Putamen (tissue), 1 donor: ENCODE measurements at regions not wholly inside any gene's neighbourhood (a gene's known extent, or its start where the extent isn't known, plus 50 kb on each side); places are given as distances from the start of the nearest gene placed in this dataset.
"Not testable (repeated sequence)": the region's sequence is repeated elsewhere in the genome, so short reads cannot be mapped to it uniquely, and the experiment has no call there.

ENCODE experiments used
- DNase-seq: peaks from one replicate; pipeline ENCODE4 v3.0.0-alpha.2; 2016; ENCODE audit warnings: low spot score

DNA sequence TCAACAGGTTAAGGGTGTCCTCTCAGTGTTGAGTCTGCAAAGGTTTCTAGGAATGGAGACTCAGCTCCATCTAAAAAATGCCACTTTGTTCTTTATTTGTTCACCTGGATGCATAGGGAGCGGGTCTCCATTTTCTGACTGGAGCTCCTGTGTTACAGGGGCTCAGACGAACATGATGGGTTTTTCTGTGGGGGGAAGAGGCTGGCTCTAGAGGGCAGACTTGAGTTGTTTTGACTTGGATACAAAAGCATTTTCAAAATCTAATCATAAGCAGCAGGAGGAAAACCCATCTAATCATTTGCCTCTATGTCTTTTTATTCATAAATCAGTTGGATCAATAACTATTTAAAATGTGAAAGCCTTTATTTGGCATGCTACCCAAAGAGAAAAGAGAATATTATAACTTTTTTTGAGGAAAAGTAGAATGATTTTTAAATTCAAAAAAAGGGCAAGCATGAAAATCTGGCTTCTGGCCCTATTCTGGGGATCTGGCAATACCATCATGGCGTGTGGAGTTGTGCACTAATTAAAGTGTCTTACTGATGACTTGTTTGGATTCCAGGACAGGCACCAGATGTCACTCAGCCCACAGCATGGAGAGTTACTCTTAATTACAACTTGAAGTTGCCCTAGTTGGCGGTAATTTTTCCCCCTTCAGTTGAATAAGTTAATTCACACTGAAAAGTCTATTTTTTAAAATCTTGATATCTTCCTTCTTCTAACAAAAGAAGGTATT is 594.9 kb downstream of the REEP3 start:
- DNase-seq = peak; percentile 39

DNA sequence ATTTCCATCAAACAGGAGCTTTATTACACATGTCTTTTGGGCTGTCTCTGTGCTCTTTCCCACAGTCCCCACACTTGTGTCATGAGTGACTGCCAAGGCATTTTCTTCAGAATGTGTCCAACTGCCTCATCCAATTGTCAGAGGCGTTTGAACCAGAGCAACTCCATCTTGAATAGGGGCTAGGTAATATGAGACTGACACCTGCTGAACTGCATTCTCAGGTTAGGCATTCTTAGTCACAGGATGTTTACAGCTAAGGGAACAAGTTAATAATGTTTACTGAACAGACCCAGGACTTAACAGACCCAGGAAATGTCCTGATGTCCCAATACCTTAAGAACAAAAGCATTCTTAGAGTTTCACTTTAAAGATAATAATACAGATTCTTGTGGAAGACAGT is 595.5 kb downstream of the REEP3 start:
- DNase-seq = no peak

DNA sequence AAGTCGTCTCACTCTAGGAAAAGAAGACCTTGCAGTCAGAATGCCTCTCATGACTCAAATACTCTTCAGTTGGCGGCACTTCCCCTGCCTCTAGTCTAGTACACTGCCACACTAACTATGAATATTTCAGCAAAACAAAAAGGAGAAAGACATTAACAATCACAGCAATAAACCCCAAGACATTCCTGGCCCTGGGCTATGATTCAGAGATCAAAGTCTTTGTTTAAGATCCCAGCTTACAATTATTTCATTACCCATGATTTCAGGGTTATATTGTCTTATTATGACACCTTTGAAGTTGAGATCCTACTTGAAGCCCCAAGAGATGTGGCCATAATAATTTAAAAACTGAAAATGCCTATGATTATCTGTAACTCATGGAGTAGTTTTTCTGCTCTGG is 597.5 kb downstream of the REEP3 start:
- DNase-seq = no peak

DNA sequence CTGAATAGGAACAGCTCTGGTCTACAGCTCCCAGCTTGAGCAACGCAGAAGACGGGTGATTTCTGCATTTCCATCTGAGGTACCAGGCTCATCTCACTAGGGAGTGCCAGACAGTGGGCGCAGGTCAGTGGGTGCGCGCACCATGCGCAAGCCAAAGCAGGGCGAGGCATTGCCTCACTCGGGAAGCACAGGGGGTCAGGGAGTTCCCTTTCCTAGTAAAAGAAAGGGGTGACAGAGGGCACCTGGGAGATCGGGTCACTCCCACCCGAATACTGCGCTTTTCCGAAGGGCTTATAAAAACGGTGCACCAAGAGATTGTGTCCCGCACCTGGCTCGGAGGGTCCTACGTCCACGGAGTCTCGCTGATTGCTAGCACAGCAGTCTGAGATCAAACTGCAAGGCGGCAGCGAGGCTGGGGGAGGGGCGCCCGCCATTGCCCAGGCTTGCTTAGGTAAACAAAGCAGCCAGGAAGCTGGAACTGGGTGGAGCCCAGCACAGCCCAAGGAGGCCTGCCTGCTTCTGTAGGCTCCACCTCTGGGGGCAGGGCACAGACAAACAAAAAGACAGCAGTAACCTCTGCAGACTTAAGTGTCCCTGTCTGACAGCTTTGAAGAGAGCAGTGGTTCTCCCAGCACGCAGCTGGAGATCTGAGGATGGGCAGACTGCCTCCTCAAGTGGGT is 599.2 kb downstream of the REEP3 start:
- DNase-seq = not testable (repeated sequence)

DNA sequence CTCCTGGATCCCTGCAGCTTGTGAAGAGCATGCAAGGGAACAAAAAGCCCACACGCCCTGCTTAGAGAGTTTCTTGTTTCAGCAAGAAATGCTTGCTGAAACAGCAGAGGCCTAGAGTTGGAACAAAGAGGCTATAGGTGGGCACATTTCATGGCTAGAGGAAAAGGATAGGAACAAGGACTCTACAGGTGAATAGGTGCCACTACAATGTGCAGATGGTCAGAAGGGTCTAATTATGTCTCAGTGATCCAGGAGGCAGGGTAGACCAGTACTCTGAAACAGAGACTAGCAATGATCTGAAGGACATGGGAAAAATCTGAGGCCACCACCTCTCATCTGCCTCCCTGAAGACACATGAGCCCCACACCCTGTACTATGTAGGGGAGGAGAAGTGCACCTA is 609.0 kb downstream of the REEP3 start:
- DNase-seq = no peak

DNA sequence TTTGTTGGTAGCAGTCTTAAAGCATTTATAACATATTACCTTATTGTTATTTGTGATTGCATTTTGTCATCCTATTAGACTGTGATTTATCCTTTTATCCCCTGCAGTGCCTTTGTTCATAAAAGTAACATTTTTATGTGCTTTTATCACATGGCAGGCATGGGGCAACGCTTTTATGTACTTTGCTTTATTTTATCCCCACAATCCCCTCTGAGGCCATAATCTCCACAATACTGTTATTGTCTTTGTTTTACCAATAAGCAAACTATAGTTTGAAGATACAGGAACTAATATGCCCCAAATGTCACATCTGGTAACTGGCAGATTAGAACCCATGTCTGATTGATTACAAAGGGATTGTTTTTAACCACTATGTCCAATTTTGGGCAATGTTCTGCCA is 613.5 kb downstream of the REEP3 start:
- no peak for DNase-seq

DNA sequence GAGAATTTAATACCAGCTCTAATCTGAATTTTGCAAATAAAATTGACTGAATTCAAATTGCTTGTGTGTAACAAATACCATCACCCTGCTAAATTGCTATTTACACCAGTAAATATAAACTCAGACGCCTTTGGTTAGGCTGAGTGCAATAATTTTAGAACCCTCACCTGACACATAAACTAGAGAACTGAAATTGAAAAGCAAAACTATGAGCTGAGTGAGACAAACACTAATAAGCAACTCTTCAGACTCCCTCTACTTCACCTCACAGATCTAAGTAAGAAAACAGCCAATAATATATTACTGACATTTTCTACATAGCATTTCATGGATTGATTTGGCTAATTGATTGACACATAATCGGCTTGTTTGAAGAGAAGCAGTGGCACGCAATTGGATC is 621.2 kb downstream of the REEP3 start:
- DNase-seq = no peak

DNA sequence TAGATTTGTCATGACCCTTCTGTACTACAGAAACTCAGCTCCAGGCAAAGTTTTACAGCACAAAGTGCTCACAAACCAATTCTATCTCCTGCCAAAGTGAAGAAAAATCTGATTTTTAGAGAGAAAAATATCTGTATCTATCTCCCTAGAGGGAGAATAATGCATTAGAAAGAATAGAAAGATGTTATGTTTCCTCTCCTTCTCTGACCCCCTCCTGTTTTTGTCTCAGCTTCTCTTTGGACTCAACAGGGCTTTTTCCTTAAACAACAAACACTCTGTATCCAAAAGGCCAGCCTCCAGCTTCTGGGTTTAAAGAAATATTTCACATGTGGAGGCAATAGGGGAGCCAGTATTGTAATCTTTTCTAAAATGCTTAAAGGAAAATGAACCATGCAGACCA is 627.4 kb downstream of the REEP3 start:
- peak; percentile 9 for DNase-seq

DNA sequence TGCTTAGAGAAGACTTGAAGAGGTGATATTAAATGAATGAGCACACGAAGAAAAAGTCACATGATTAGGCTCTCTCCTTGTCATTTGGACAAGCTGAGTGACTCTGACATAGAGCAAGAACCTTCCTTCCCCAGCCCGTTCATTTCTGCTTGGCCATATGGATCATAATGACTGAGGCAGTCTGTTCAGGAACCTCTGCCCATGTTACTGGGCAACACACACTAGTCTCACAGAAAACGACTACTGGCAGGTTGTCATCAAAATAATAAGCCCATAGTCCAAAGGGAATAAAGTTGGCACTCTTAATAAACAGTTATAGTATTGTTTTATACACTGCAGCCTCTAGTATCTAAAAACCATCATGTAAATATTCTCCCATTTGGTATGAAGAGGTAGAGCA is 635.0 kb downstream of the REEP3 start:
- DNase-seq = no peak

DNA sequence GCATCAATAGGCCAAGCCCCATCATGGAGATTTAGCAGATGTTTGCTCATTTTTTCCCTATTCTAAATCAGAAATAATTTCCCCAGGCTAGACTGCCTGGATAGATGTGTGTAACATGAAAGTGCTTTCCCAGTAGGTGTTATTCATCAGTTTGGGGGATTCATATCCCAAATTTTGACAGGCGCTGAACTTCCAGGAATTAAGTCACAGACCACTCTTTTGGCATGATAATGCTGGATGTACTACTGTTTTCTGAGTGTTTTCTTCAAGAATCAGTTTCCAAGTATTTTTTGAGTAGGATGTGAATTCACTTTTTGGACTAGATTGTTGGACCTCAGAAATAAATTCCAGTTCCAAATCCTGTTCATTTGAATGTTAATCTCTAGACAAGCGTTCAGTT is 637.4 kb downstream of the REEP3 start:
- DNase-seq = no peak

DNA sequence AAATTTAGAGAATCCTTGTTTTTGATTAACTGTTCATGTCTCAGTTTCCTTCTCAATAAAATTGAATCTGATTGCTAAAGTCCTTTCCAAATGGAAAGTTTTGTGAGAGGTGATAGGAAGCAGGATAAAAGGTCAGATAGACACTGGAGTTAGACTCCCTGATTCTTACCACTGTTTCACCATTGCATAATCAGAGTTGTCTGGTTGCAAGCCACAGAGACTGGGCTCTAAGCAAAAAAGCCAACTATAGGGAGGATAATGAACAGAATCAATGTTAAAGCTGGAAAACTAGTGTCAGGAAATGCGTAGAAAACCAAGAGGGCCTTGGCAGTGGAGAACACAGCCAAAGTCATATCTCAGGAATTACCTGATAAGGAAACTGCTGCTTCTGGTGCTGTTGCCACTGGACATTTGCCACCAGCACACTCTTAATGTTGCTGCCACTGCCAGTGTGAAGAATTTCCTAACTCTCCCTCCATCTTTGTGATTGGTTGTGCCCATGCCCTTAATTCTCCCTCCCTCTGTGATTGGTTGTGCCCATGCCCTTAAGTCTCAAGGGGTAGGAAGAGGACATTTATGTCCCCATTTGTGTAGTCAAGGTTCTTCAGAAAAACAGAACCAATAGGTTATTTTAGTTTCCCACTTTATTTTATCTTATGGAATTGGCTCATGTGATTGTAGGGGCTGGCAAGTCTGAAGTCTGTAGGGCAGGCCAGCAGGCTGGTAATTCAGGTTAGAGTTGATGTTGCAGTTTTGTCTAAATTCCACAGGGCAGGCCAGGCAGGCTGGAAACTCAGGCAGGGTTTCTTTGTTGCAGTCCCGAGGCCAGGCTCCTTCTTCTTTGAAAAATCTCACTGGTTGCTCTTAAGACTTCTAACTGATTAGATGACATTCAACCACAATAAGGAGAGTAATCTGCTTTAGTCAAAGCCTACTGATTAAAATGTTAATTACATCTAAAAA is 639.0 kb downstream of the REEP3 start:
- DNase-seq = no peak

DNA sequence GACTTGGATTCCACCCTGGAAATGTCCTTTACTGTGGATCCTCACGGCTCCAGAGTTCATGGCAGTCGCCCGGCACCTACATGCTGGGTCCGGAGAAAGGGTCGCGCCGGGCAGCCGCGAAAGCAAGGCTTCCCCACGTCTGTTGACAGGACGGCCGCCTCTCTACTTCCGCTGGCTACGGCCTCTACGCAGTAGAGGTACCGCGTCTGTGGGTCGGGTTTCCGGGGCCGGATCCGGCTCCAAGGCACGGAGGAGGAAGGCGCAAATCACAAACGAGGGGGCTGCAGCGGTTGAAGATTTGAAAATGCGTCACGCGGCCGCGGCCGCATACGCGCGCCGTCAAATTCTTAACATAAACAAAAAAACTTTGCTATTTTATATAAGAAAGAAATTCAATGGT is 649.6 kb downstream of the REEP3 start:
- no peak for DNase-seq

DNA sequence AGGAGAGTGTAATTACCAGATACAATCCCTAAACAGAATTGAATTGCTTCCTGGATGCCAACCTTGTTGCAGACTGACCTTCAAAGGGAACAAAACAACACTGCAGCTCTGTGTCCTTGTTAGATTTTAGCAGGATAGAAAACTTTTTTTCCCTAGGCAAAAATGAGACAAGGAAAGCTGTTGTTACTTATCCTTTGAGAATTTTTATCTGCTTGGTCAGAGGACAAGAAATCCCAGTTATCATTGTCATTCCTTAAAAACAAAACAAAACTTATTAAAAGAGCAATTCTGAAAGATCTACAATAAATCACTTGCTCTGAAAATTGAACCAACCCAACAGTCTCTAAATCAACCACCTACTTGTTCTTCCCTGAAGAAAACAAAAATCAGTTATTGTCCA is 652.6 kb downstream of the REEP3 start:
- DNase-seq = no peak

DNA sequence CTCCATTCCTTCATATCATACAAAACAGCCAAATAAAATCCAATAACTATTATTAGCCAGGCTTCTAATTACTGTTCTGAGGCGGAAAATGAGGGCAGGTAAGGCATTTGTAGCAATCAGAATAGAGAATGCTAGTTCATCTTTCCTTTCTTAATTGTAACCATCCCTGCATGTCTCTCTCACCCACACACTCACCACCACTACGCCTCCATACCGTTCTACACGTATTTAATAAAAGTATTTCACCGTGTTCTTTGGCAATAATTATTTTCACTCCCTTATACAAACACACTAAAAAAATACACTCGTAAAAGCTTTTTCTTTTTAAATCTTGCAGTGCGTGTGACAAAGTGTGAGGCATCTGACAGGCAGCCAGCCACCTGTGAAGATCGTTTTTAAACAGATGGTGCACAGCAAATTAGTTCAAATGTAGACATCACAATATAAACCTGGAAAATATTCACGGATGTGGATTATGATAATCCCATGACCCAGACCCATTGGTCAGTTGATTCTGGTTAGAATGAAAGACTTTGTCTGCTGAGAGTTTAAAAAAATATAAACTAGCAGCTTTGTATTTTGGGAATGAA is 653.6 kb downstream of the REEP3 start:
- peak; percentile 58 for DNase-seq

DNA sequence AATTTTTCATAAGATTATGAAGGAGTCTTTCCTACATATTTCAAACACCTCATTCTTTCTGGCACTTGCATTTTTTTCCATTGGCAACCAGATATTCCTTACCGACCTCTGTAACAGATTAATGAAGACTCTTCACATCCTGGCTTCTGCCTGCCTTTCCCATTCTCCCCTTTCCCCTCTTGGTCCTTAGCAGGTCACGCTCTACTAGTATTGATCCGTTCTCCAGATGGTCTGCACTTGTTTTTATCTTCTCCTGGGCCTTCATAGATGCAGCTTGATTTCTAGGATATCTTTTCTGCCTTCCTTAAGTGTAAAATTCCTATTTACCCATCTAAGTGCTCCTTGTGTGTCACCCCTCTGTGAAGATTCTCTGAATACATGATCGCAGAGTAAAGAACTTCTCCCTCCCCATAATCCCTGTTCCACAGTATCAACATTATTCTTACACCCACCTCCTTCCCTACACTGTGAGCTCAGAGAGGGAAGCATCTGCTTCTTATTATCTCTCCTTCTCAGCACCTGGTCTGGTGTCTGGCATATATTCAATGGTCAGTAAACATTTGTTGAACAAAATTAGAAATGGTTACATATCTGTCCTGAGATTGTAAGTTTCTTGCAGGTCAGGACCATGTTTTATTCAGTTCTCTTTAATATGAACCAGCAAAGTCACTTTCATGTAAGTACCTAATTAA is 654.2 kb downstream of the REEP3 start:
- no peak for DNase-seq

DNA sequence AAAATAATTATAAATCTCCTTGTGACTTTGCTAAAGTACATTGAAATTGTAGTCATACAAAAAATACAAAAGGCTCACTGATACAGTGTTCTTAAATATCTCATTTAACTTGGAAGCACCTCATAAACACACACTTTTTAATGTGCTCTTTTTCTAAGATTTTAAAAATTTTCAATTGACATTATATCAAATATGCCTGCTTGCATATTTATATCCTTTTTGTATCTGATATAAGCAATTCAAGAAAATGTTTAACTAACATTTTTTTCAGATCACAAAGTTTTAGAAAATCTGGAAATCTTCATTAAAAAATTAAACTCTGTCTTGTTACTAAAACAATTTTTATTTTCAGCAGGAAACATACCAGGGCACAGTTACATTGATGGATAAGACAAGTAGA is 661.5 kb downstream of the REEP3 start:
- DNase-seq = no peak

DNA sequence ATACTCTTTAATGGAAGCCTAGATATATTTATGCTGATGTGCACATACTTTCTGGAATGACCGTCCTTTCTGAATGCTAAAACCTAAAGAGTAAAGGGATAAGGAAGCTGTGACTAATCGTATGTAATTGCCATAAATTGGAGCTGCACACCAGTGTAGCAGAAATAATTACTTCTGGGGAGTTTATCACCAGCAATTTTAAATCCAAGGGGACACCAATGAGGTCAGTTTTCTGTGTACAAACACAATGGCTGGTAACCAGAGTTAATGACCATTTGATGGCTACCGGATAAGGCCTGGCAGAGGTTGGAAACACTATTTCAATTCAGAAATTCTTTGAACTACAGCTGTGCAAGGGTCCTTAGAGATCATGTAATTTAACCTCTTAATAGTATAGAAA is 670.1 kb downstream of the REEP3 start:
- DNase-seq = no peak

DNA sequence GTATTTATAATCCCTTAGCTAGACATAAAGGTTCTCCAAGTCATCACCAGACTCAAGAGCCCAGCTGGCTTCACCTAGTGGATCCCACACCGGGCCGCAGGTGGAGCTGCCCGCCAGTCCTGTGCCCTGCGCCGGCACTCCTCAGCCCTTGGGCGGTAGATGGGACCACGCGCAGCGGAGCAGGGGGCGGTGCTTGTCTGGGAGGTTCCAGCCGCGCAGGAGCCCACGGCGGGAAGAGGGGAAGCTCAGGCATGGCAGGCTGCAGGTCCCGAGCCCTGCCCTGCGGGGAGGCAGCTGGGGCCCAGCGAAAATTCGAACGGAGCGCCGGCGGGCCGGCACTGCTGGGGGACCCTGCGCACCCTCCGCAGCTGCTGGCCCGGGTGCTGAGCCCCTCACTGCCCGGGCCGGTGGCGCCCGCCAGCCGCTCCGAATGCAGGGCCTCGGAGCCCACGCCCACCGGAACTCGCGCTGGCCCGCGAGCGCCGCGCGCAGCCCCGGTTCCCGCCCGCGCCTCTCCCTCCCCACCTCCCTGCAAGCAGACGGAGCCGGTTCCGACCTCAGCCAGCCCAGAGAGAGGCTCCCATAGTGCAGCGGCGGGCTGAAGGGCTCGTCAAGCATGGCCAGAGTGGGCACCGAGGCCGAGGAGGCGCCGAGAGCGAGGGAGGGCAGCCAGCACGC is 675.6 kb downstream of the REEP3 start:
- DNase-seq = no peak

DNA sequence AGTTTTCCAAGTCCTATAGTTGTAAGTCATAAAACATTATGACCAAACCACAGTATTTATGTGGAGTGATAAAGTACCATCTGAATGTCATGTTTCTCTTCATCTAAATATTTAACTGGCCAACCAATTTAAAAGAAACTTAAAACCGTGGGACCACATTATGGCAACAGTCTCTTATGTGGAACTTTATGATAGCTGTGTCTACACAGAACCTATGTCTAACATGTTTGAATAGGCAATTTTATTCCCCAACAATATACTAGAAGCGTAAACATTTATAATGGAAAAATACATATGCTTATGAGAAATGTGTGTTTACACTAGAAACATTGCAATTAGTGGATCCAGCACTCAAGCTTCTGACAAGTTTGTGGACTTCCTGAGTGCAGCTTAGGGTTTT is 680.7 kb downstream of the REEP3 start:
- no peak for DNase-seq

DNA sequence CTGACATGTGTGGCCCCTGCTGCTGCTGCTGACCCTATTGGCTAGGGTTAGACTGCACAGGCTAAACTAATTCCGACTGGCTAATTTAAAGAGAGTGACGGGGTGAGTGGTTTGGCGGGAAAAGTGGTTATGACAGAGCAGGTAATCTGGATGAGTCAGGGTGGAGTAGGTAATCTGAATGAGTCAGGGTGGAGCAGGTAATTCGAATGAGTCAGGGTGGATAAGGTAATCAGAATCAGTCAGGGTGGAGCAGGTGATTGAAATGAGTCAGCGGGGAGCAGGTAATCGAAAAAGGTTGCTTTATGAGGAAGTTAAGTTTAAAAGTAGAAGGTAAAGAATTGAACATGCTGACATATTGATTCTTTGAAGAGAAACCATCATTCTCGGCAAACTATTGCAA is 683.3 kb downstream of the REEP3 start:
- not testable (repeated sequence) for DNase-seq

DNA sequence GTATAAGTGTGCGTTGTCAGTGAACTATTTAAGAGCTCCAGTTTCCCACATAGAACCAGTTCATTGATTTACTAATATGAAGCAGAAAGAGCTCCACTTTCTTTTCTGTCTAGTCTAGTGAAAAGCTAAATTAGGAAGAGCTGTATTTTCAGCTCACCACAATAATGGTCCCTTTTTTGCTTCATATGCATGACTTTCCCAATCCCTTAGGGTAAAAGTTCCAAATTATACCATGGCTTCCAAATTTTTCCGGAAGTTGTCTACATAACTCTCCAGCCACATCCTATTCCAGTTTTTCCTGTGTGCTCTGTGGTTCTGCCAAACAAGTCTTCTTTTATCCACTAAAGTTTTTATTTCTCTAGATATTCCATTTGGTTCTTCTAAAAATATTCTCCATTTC is 685.2 kb downstream of the REEP3 start:
- DNase-seq = no peak
